ENCODE measurements at regions not wholly inside any gene's neighbourhood (a gene's known extent, or its start where the extent isn't known, plus 50 kb on each side); places are given as distances from the start of the nearest gene placed in this dataset.

DNA sequence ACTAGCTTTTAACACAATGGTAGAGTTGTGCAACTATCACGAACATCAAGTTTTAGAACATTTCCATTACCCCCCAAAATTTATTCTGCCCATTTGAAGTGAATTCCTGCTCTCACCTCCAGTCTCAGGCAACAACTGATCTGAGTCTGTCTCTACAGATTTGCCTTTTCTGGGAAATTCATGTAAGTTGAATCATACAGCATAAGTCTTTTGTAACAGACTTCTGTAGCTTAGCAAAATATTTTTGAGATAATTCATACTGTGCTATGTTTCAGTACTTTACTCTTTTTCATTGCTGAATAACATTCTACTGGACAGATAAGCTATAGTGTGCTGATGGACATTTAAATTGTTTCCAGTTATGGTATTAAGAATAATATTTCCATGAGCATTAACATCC, 447.3 kb upstream of the GJE1 start:
- no peak overlapping the region for H3K4me3 ChIP-seq (ENCODE audit: low read length)
- DNase-seq (ENCODE audit: low read depth): no peak
- no peak for TF ChIP-seq CTCF (conservative IDR thresholded peaks at IDR 0.05; ENCODE audit: low read depth, low read length)

GRCh38 chr6:141682391-141682790, 450.3 kb upstream of the GJE1 start:
- no peak for TF ChIP-seq CTCF (conservative IDR thresholded peaks at IDR 0.05; ENCODE audit: low read depth, low read length)
- no peak overlapping the region for H3K4me3 ChIP-seq (ENCODE audit: low read length)
- no peak for DNase-seq (ENCODE audit: low read depth)

GRCh38 chr6:141677598-141678211, 455.0 kb upstream of the GJE1 start:
- TF ChIP-seq CTCF (conservative IDR thresholded peaks at IDR 0.05; ENCODE audit: low read depth, low read length): peak; percentile 74
- peak; percentile 13 for DNase-seq (ENCODE audit: low read depth)
- H3K4me3 ChIP-seq (ENCODE audit: low read length): no peak overlapping the region

DNA sequence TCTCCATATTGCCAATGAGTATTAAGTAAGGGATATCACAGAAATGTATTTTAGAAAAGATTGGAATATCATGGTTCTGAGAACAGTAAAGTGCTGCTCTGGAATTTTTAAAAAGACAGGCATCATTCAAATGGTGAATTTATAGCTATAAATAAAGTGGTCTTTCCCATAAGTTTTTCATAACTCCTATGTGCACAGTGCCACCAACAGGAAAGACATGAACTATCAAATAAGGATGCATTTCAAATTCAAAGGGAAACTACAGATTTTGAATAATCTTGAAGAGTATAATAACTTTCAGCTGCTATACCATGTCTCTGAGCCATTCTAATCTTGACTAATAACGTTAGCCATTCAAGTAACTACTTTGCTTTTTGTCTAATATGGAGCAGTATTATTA, 456.8 kb upstream of the GJE1 start:
- no peak overlapping the region for H3K4me3 ChIP-seq (ENCODE audit: low read length)
- DNase-seq (ENCODE audit: low read depth): peak; percentile 11
- peak; percentile 51 for TF ChIP-seq CTCF (conservative IDR thresholded peaks at IDR 0.05; ENCODE audit: low read depth, low read length)

- no peak for DNase-seq (ENCODE audit: low read depth)
- TF ChIP-seq CTCF (conservative IDR thresholded peaks at IDR 0.05; ENCODE audit: low read depth, low read length): no peak
- H3K4me3 ChIP-seq (ENCODE audit: low read length): no peak overlapping the region
Measured at GRCh38 chr6:141669141-141669540, 463.6 kb upstream of the GJE1 start.

DNA sequence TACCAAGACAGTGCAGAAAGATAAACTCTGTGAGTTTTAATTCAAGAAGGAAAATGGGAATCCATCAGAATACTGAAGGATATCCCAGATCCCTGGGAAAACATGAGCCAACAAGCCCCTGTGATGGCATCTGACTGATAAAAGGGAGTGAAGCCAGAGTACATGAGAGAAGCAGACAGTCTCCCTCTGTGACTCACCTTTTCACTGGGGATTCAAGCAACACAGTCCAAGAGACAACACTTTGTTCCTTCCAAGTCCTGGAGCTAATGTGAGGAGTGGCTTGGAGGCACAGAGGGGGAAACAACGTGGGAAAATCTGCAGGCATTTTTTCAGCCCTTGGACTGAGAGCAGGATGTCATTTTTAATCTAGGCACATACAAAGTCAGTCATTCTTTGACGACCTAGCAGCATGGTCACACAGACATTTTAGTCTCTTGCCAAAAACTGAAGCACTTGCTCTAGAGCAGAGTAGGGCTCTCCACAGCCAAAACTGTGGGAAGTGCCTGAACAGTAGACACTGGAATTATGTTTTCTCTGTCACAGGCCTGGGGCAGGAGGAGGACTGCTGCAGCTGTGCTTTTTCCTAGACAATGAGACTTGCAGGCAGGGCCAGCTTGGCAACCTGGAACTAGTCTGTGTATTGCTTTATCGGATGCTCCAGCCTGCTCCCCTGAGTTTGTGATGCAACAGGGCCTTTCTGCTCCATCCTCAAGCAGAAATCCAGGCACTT, 465.0 kb upstream of the GJE1 start:
- H3K4me3 ChIP-seq (ENCODE audit: low read length): no peak overlapping the region
- DNase-seq (ENCODE audit: low read depth): no peak
- no peak for TF ChIP-seq CTCF (conservative IDR thresholded peaks at IDR 0.05; ENCODE audit: low read depth, low read length)

GRCh38 chr6:141666187-141666586, 466.5 kb upstream of the GJE1 start:
- DNase-seq (ENCODE audit: low read depth): no peak
- no peak for TF ChIP-seq CTCF (conservative IDR thresholded peaks at IDR 0.05; ENCODE audit: low read depth, low read length)
- H3K4me3 ChIP-seq (ENCODE audit: low read length): no peak overlapping the region
